CD4-positive, CD25-positive, alpha-beta regulatory T cell (primary cell): ENCODE measurements at regions not wholly inside any gene's neighbourhood (a gene's known extent, or its start where the extent isn't known, plus 50 kb on each side); places are given as distances from the start of the nearest gene placed in this dataset.
A peak's percentile ranks its signal among the peaks of the same experiment; 100 is the strongest.
"Not testable (repeated sequence)": the region's sequence is repeated elsewhere in the genome, so short reads cannot be mapped to it uniquely, and the experiment has no call there.

ENCODE experiments used
- ATAC-seq, 2 donors: fragments of 150-1000 bp; cut with Tn5 transposase; one replicate each; pipeline ENCODE4 v1.10.0; 2021; ENCODE audit warnings: low read depth in 2 of 2, moderate number of reproducible peaks in 2 of 2, moderate library complexity in 1 of 2
- DNase-seq, 3 donors: peaks; one replicate each; pipeline versions ENCODE4 v3.0.0 to v3.0.0-alpha.2; 2012 to 2022; ENCODE audit warnings: mixed read lengths in 1 of 3
- H3K27ac ChIP-seq: one replicate; pipeline ENCODE4 v1.7.0; 2013; ENCODE audit warnings: mild to moderate bottlenecking, low read length; ENCODE audit not compliant: insufficient read depth, poor library complexity, severe bottlenecking
- H3K27me3 ChIP-seq: one replicate; pipeline ENCODE4 v1.7.0; 2013; ENCODE audit warnings: low read length; ENCODE audit not compliant: control insufficient read depth, insufficient read depth
- H3K36me3 ChIP-seq: one replicate; pipeline ENCODE4 v1.7.0; 2013; ENCODE audit warnings: mild to moderate bottlenecking, low read length, moderate library complexity; ENCODE audit not compliant: control insufficient read depth, insufficient read depth
- H3K4me1 ChIP-seq: 2 replicates; pipeline ENCODE4 v1.7.0; 2013; ENCODE audit warnings: mild to moderate bottlenecking, low read length; ENCODE audit not compliant: insufficient read depth, control insufficient read depth, poor library complexity, severe bottlenecking
- H3K4me3 ChIP-seq: one replicate; pipeline ENCODE4 v1.7.0; 2013; ENCODE audit warnings: low read depth, mild to moderate bottlenecking, low read length, moderate library complexity
- H3K9me3 ChIP-seq, 2 experiments: 1 replicate in 1 of 2; 2 replicates in 1 of 2; pipeline ENCODE4 v1.7.0; 2013; ENCODE audit warnings: low read length in 2 of 2, mild to moderate bottlenecking in 1 of 2, moderate library complexity in 1 of 2; ENCODE audit not compliant: control insufficient read depth in 2 of 2
- H3K27ac Mint-ChIP-seq, 3 donors: one replicate each; pipeline ENCODE4 v1.8.0; 2020 to 2022; ENCODE audit warnings: mild to moderate bottlenecking in 3 of 3, mixed read lengths in 3 of 3, moderate library complexity in 2 of 3
- H3K27me3 Mint-ChIP-seq: one replicate; pipeline ENCODE4 v1.8.0; 2022; ENCODE audit warnings: mild to moderate bottlenecking, mixed read lengths
- H3K36me3 Mint-ChIP-seq: one replicate; pipeline ENCODE4 v1.8.0; 2020; ENCODE audit warnings: mixed read lengths
- H3K4me1 Mint-ChIP-seq, 4 donors: one replicate each; pipeline ENCODE4 v1.8.0; 2020 to 2022; ENCODE audit warnings: mixed read lengths in 4 of 4, mild to moderate bottlenecking in 1 of 4
- H3K4me3 Mint-ChIP-seq, 4 donors: one replicate each; pipeline ENCODE4 v1.8.0; 2020 to 2022; ENCODE audit warnings: mild to moderate bottlenecking in 4 of 4, mixed read lengths in 4 of 4, moderate library complexity in 3 of 4
- H3K9me3 Mint-ChIP-seq, 7 donors: one replicate each; pipeline ENCODE4 v1.8.0; 2020 to 2022; ENCODE audit warnings: mixed read lengths in 7 of 7, mild to moderate bottlenecking in 3 of 7, moderate library complexity in 2 of 7

DNA sequence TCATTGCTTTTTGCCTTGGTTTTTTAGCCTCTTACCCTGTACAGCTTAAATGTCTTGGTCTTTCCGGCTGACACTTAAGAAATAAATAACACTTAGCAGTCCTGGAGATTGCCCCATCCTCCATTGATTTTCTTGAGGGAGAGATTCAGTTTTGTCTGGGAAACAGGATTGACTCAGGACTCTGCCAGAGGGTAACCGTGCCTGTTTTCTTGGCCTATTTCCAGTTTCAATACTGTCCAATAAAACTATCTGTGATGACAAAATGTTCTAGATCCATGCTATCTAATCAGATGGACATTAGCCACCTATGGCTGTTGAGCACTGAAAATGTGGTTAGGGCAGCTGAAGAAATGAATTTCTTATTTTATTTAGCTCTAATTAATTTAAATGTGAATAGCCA, 216.1 kb downstream of the DUSP10 start:
- H3K4me1 Mint-ChIP-seq, result no peaks in the 10 kb centered on the region
- ATAC-seq (no peak), DNase-seq (no peak)
- Histone ChIP-seq H3K4me1 (no peaks in the 10 kb centered on the region), H3K4me3 (no peak overlapping the region), H3K27me3 (no peaks in the 10 kb centered on the region), H3K9me3 (no peaks in the 10 kb centered on the region), H3K36me3 (no peaks in the 10 kb centered on the region), H3K27ac (no peak overlapping the region)
- H3K4me3 Mint-ChIP-seq, result no peak overlapping the region
- peaks cover 22% of the 10 kb centered on the region for H3K27me3 Mint-ChIP-seq
- peaks cover 0 to 4% (median 0%) of the 10 kb centered on the region in 7 donors for H3K9me3 Mint-ChIP-seq
- H3K36me3 Mint-ChIP-seq, result no peaks in the 10 kb centered on the region
- H3K27ac Mint-ChIP-seq, result no peak overlapping the region

DNA sequence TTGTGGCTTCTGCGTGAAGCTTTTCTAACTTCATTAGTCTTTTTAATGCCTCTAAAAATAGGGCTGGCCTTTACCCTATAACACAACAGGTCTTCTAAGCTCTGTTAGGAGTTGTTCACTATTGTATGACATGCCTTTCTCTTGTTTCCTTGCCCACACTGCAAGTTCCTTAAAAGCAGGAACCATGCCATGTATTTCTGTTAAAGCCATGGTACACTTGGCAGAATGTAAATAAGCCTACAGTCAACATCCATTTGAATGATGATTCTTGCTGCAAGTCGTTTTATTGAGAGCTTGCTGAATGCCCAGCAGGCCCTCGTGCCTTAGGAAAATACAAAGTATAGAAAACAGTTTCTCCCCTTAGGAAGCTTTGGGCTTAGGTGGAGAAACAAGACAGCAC, 214.6 kb downstream of the DUSP10 start:
- H3K27ac ChIP-seq, result no peak overlapping the region
- Mint-ChIP-seq H3K36me3 (no peaks in the 10 kb centered on the region), H3K4me3 (no peak overlapping the region), H3K27me3 (peaks cover 33% of the 10 kb centered on the region), H3K9me3 (peaks cover 0 to 4% (median 0%) of the 10 kb centered on the region in 7 donors), H3K27ac (no peak overlapping the region), H3K4me1 (no peaks in the 10 kb centered on the region)
- peaks cover 2% of the 10 kb centered on the region for H3K27me3 ChIP-seq
- H3K4me3 ChIP-seq, result no peak overlapping the region
- no peaks in the 10 kb centered on the region for H3K36me3 ChIP-seq
- no peak for ATAC-seq
- H3K4me1 ChIP-seq, result no peaks in the 10 kb centered on the region
- DNase-seq, result no peak
- no peaks in the 10 kb centered on the region for H3K9me3 ChIP-seq

- Mint-ChIP-seq H3K36me3 (no peaks in the 10 kb centered on the region), H3K4me1 (no peaks in the 10 kb centered on the region), H3K27me3 (peaks cover 33% of the 10 kb centered on the region), H3K9me3 (peaks cover 0 to 4% (median 0%) of the 10 kb centered on the region in 7 donors), H3K27ac (no peak overlapping the region), H3K4me3 (no peak overlapping the region)
- no peaks in the 10 kb centered on the region for H3K9me3 ChIP-seq
- peaks cover 2% of the 10 kb centered on the region for H3K27me3 ChIP-seq
- no peaks in the 10 kb centered on the region for H3K4me1 ChIP-seq
- no peaks in the 10 kb centered on the region for H3K36me3 ChIP-seq
- DNase-seq (no peak), ATAC-seq (peak in 1 of 2 donors; percentile 24)
- no peak overlapping the region for H3K27ac ChIP-seq
- H3K4me3 ChIP-seq, result no peak overlapping the region
Measured at GRCh38 chr1:221527886-221528624, 213.8 kb downstream of the DUSP10 start.

DNA sequence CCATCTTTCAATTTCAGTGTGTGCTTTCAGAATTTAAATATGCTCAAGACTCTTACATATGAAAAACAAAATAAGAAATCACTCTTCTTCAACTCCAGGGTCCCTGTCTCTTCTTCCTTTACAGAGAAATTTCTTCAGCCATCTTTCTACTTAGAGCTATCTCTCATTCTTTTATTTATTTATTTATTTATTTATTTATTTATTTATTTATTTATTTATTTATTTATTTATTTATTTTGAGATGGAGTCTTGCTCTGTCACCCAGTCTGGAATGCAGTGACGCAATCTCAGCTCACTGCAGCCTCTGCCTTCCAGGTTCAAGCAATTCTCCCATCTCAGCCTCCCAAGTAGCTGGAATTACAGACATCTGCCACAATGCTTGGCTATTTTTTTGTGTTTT, 211.7 kb downstream of the DUSP10 start:
- H3K4me1 Mint-ChIP-seq, H3K9me3 ChIP-seq, ATAC-seq, H3K27me3 ChIP-seq, H3K4me3 Mint-ChIP-seq, H3K4me1 ChIP-seq, H3K9me3 Mint-ChIP-seq, H3K36me3 Mint-ChIP-seq, H3K27ac Mint-ChIP-seq, H3K4me3 ChIP-seq, DNase-seq, H3K36me3 ChIP-seq, H3K27ac ChIP-seq: not testable (repeated sequence)
- H3K27me3 Mint-ChIP-seq, result peaks cover 39% of the 10 kb centered on the region

- Histone ChIP-seq H3K36me3 (no peaks in the 10 kb centered on the region), H3K27ac (no peak overlapping the region), H3K4me1 (no peaks in the 10 kb centered on the region), H3K4me3 (no peak overlapping the region), H3K27me3 (peaks cover 5% of the 10 kb centered on the region), H3K9me3 (no peaks in the 10 kb centered on the region)
- Mint-ChIP-seq H3K9me3 (peaks cover 0 to 4% (median 0%) of the 10 kb centered on the region in 7 donors), H3K27ac (no peak overlapping the region), H3K27me3 (peaks cover 44% of the 10 kb centered on the region), H3K4me1 (no peaks in the 10 kb centered on the region), H3K4me3 (no peak overlapping the region), H3K36me3 (no peaks in the 10 kb centered on the region)
- ATAC-seq, result no peak
- DNase-seq, result no peak
Measured at GRCh38 chr1:221530791-221531190, 211.1 kb downstream of the DUSP10 start.

GRCh38 chr1:221532071-221532773, 209.7 kb downstream of the DUSP10 start:
- no peak for DNase-seq
- no peaks in the 10 kb centered on the region for H3K36me3 Mint-ChIP-seq
- Histone ChIP-seq H3K36me3 (no peaks in the 10 kb centered on the region), H3K27me3 (peaks cover 5% of the 10 kb centered on the region), H3K27ac (no peak overlapping the region), H3K4me1 (no peaks in the 10 kb centered on the region), H3K9me3 (no peaks in the 10 kb centered on the region), H3K4me3 (no peak overlapping the region)
- H3K4me1 Mint-ChIP-seq, result no peaks in the 10 kb centered on the region
- no peak overlapping the region for H3K4me3 Mint-ChIP-seq
- H3K27ac Mint-ChIP-seq, result no peak overlapping the region
- peaks cover 0 to 2% (median 0%) of the 10 kb centered on the region in 7 donors for H3K9me3 Mint-ChIP-seq
- peaks cover 36% of the 10 kb centered on the region for H3K27me3 Mint-ChIP-seq
- ATAC-seq, result no peak

- Mint-ChIP-seq H3K4me1 (no peaks in the 10 kb centered on the region), H3K9me3 (peaks cover 0 to 3% (median 0%) of the 10 kb centered on the region in 7 donors), H3K4me3 (no peak overlapping the region), H3K27me3 (peaks cover 16% of the 10 kb centered on the region), H3K27ac (no peak overlapping the region), H3K36me3 (no peaks in the 10 kb centered on the region)
- DNase-seq, result no peak
- no peaks in the 10 kb centered on the region for H3K4me1 ChIP-seq
- no peak overlapping the region for H3K4me3 ChIP-seq
- H3K9me3 ChIP-seq, result no peaks in the 10 kb centered on the region
- H3K27ac ChIP-seq, result no peak overlapping the region
- peaks cover 13% of the 10 kb centered on the region for H3K27me3 ChIP-seq
- no peaks in the 10 kb centered on the region for H3K36me3 ChIP-seq
- ATAC-seq, result no peak
Measured at GRCh38 chr1:221541296-221541695, 200.6 kb downstream of the DUSP10 start.
